ENCODE measurements at regions not wholly inside any gene's neighbourhood (a gene's known extent, or its start where the extent isn't known, plus 50 kb on each side); places are given as distances from the start of the nearest gene placed in this dataset.

GRCh38 chr4:126777649-126778048 lies 855.1 kb upstream of the INTU start:
- DNase-seq, result no peak

GRCh38 chr4:126778348-126778747 lies 854.4 kb upstream of the INTU start:
- no peak for DNase-seq
- no peak for ATAC-seq

More at GRCh38 chr4:126777649-126778048, 855.1 kb upstream of the INTU start:
- ATAC-seq, result no peak

- DNase-seq, result no peak
- no peak for ATAC-seq
Measured at GRCh38 chr4:126779001-126779400, 853.8 kb upstream of the INTU start.

DNA sequence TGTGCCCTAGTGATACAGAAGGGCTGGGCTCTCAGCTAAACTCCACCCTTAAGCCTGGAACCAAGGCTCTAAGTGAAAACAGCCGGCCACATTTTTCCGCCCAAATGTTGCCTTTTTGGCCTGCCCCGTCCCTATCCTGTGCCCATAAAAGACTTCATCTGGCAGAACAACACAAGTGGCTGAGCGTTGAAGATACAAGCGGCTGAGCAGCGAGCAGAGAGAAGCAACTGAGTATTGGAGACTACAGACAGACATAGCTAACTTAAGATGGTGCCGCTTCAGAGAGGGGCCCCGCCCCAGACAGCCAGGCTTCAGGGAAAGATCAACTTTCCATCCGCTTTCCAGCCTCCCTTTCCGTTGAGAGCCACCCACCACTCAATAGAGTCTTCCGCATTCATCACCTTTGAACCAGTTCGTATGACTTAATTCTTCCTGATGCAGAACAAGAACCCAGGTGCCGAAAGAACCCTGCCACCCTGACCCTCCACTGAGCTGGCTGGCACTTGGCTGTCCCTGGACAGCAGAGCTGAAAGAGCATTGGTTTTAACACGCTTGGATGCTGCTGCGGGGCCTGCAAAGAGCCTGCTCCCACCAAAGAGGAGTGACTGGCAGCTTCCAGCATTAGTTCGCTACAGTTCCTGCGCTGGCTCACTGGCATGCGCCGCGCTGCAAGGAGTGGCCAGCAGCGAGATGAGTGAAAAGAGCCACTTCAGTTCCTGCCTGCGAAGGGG lies 853.2 kb upstream of the INTU start:
- DNase-seq, result no peak
- no peak for ATAC-seq

GRCh38 chr4:126783191-126783590 lies 849.6 kb upstream of the INTU start:
- no peak for ATAC-seq
- DNase-seq, result no peak

DNA sequence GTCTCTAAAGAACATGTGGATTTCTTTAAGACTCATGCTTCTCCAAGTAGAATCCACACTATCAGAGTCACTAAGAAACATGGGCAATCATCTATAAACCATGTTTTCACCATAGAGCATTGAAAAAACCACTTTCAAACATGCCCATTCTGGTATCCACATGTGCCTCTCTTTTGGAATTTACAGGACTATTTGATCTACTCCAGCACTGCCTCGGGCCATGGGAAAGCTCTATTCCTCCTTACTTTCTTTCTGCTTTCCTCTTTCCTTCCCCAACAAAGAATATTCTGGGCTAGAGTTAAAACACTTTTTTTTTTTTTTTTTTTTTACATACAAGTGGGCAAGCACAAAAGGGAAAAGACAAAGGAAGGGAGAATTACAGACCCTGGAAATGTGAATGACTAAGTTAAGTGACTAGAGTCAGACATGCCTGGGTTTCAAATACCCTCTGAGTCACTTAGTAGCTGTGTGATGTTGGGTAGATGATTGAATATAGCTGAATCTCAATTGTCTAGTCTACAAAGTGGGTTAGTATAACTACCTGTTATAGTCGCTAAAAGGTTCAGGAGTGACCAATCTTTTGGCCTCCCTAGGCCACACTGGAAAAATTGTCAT lies 847.7 kb upstream of the INTU start:
- DNase-seq, result no peak
- ATAC-seq, result no peak

GRCh38 chr4:126790633-126791032 lies 842.1 kb upstream of the INTU start:
- DNase-seq (no peak), ATAC-seq (no peak)

- ATAC-seq (no peak), DNase-seq (no peak)
Measured at GRCh38 chr4:126794363-126794762, 838.4 kb upstream of the INTU start.

DNA sequence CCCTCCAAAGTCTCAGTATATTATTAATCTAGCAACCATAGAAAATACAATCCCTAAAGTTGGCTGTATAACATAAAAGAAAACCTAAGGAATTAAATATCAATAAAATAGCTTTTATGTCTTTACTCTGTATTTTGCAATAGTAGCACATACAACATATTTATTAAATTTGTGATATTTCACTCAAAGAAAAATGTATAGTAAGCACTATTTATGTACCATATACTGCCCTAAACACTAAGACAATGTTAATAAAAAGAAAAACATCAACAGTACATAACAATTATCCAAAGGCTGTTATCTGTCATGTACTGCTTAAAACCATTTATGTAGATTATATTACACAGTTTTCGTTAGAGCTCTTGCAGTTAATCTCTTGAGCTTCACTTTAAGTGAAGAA lies 834.5 kb upstream of the INTU start:
- no peak for ATAC-seq

DNA sequence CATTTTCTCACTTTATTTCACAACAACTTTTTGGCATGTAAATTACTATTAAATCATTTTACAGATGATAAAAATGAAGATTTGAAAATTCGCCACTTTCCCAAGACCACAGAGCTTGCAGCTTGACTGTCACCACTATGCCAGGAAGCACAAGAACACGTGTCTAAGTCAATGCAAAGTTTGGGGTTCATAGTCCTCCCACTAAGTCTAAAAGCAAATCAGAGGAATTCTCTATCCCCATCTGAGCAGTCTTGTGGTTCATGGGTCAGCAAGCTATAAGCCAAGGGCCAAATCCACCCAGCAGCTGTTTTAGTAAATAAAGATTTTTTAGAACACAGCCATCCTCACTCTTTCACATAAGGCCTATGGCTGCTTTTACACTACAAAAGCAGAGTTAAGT lies 833.3 kb upstream of the INTU start:
- ATAC-seq (no peak), DNase-seq (no peak)

More for the DNA sequence above, 834.5 kb upstream of the INTU start:
- DNase-seq, result no peak

GRCh38 chr4:126799971-126800574 lies 832.7 kb upstream of the INTU start:
- ATAC-seq, result no peak
- no peak for DNase-seq

DNA sequence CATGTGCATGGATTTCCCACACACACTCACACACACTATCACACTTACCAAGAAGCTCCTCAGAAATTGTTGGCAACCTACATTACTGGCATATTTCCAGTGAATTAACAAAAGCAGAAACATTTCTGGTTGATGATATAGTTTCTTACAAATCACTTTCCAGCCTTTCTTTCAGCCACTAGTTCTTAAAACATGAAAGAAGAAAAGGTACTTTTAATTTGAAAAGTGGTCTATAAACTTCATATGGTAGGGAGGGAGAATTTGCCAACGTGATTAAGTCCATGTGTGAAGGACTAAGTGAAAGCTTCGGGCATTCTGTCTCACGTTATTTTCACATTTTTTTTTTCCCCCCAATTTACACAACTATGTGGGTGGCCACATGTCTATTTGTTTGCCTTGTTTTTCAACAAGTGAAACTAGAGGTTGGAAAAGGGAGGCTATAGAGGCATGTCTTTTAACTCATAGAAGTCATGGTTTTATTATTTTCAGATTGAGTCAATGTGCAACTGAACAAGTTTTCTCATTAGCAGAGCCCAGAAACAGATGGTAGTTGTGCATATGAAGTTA lies 832.1 kb upstream of the INTU start:
- DNase-seq, result no peak
- ATAC-seq, result no peak

- no peak for DNase-seq
- no peak for ATAC-seq
Measured at GRCh38 chr4:126807132-126807531, 825.6 kb upstream of the INTU start.

GRCh38 chr4:126812076-126812475 lies 820.7 kb upstream of the INTU start:
- ATAC-seq, result no peak
- DNase-seq, result no peak

GRCh38 chr4:126820631-126821030 lies 812.1 kb upstream of the INTU start:
- no peak for ATAC-seq

DNA sequence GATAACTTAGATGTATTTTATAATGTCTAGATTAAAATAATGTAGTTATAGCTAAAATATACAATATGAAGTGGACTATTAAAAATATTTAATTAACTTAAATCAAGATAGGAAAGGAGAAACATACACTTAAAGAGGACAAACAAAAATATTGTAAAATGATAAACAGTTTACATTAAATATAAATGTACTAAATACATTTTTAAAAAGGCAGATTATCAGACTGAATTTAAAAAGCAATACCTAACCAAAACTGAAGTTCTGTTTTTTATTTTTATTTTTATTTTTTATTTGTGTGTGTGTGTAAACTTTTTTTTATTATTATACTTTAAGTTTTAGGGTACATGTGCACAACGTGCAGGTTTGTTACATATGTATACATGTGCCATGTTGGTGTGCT lies 811.6 kb upstream of the INTU start:
- no peak for ATAC-seq
- no peak for DNase-seq

More at GRCh38 chr4:126820631-126821030, 812.1 kb upstream of the INTU start:
- no peak for DNase-seq

DNA sequence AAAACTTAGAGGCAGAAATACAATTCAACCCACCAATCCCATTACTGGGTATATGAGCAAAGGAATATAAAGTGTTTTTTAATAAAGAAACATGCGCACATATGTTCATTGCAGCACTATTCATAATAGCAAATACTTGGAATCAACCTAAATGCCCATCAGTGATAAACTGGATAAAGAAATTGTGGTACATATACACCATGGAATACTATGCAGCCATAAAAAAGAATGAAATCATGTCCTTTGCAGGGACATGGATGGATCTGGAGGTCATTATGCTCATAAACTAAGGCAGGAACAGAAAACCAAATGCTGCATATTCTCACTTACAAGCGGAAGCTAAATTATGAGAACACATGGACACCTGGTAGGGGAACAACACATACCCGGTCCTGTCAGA lies 807.7 kb upstream of the INTU start:
- ATAC-seq, result no peak
- DNase-seq, result no peak

DNA sequence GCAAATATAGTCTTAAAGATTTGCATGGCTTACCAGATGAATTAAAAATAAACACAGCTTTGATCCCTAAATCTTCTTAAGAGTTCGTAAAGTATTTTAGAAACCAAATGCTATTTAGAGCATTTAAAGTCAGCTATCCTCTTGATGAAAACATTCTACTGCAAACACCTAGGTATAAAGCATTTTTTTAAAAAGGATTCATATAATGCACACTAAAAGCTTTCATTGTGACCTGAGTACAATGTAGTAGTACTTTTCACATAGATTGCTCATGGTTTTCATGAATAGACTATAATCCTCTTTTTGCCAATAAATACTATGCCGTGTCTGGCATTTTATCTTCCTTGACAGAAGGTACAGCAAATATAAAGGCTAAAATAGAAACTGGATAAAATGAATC lies 805.1 kb upstream of the INTU start:
- DNase-seq (no peak), ATAC-seq (no peak)

GRCh38 chr4:126834854-126835253 lies 797.9 kb upstream of the INTU start:
- ATAC-seq (no peak), DNase-seq (no peak)

DNA sequence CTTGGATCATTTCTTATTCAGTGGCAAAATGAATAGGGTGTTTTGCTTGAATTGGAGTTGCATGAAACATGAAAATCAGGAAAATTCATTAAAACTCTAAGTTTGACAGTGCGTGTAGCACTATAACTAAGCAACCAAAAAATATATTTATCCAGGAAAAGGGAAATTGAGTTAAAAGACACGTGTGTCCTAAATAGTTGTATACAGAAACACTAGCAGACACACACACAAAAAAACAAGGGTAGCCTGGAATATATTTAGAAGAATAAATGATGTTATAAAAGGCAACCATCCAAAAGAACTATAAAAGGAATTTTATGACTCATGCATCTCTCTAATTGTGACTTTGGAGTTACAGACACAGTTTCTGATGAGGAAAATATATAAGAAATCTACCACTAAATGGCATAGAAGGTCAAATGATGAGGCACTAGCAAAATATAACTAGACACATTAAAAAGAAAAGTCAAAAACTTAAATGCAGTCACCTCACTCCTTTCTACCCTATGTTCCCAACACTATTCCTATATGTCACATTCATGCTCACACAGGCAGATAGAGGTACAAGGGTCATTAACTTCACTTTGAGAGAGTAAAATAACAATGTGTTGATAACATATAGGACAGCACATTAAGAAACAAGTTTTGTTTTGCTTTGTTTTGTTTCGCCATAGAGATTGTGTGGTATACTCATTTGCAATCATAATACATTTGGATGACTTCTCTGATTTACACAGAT lies 793.6 kb upstream of the INTU start:
- no peak for ATAC-seq

DNA sequence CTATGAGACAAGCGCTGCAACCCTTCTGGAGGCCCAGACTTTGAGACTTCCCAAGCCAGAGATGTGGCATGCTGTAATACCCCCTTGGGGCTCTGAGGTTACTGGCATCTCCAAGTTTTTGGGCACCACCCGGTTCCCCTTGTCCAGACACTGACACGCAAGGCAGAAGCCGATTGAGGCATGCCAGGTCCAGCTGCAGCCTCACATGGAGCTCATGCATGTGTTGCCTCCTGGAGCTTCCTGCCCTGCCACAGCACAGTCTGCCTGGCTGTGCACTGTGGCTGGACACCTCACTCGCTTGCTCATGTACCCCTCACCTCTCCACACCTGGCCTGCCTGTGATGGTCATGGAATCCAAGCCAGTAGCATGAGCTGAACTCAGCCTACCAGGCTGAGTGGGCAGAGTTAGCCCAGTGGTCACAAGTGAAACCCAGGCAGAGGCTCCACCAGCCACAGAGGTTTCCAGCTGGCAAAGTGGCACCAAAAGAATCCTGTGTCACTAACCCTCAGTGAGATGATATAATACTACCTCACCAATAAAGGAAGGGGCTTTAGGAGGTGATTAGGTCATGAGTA lies 789.2 kb upstream of the INTU start:
- no peak for ATAC-seq

More for the DNA sequence above, 793.6 kb upstream of the INTU start:
- DNase-seq, result no peak

DNA sequence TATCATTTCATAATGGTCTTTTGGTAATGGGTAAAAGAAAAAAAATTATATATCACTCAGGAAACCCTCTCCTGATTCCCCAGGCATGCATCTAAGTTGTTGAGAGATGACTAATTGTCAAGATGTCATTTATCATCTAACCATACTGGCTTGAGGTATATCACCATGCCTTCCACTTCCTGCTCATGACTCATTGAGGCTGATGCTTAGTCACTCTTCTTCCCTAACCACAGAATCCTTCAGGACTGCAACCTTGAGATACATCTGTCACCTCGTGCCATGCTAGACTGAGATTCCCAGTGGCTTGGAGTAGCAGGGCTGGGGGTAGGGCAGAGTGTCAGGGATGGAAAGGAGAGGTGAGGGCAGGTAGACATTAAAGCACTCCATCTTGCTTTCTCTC lies 782.5 kb upstream of the INTU start:
- ATAC-seq, result no peak
- no peak for DNase-seq

More for the DNA sequence above, 789.2 kb upstream of the INTU start:
- no peak for DNase-seq
